ENCODE measurements at regions not wholly inside any gene's neighbourhood (a gene's known extent, or its start where the extent isn't known, plus 50 kb on each side); places are given as distances from the start of the nearest gene placed in this dataset.

DNA sequence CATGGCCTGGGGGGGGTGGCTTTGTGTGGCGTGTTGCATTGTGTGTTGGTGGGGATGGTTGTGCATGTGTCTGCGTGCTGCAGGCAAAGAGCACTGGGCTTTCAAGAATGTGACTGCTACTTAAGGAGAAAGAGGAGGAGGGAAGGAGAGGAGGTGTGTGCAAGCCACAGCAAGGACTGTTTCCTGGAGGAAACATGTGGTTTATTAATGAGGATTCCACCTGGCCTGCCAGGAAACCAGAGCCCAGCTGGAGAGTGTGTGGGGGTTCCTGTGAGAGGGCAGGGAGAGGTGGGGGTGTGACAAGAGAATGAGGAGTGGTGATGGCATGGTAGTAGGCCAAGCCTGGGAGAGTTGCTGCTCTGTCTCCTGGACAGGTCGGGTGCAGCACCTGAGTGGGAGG lies 258.1 kb upstream of the ROPN1 start:
- DNase-seq: no peak

DNA sequence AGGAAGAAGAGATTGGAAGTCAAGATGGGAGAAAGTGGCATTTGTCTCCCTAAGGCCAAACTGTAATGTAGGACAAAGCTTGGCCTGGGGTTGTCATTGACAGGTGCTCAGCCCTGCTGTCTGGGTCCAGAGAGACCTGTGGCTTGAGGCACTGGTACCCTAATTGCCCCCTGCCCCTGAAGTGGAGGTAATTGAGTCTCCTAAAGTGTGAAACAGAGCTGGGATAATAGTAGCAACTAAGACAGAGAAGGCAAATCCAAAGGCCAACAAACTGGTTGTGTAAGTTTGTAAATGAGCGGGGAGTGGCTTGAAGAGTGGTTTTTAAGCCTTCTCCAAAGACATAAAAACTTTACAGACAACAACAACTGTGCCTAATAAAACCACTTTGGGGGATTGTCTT lies 264.2 kb upstream of the ROPN1 start:
- DNase-seq: no peak

DNA sequence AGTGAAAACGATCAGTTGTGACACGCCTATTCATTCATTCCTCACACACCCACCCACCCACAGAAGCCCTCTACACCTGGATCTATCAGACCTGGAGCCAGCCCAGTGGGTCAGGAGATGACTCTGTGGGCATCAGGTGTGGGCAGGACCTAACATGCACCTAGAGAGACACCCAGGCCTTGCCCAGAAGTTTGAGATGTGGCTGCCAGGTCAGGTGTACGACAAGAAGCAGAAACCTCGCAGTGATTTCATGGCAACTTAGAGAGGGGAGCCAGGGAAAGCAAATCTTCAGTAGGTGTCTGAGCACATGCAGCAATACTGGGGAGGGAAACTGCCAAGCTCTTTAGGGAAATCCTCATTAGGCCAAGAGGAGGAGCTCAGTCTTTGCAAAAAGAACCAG lies 264.7 kb upstream of the ROPN1 start:
- DNase-seq: no peak

DNA sequence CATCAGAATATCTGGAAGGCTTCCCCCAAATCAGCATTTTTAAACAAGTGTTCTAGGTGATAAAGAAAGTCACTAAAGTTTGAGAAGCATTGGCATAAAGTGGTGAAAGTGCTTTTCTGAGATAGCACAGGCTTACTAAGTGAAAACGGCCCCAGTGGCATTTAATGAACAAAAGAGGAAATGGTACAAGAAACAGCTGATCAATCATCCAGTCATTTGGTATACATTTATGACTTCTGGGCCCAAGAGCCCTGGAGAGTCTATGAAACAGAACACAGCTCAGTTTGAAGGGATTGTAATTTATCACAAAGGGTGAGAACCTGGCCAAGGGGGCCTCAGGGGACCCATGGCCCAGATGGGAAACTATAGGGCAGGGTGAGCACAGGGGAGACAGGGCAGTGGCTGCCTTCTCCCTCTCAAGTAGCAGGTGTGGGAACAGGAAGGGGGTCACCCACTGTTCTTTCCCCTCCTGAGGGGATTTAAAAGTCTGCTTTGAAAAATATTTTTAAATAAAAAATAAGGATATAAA lies 265.5 kb upstream of the ROPN1 start:
- DNase-seq: no peak

DNA sequence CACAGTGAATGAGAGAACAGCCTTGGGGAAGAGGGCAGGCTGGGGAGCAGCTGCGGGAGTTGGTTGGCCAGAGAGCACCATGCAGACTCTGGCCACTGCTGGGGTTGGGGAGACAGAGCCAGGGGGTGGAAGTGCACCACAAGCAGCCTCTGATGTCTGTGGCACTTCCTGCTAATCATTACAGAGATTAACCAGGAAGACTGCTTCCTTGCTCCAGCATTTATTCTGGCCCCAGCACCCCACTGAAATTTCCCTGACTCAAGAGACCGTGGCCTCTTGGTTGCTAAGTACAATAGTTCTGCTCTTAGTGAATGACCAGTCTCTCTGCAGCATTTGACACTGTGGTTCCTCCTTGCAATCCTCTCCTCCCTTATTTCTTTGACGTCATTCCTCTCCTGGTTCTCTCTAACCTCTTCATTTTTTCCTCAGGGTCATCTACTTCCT lies 266.2 kb upstream of the ROPN1 start:
- no peak for DNase-seq

DNA sequence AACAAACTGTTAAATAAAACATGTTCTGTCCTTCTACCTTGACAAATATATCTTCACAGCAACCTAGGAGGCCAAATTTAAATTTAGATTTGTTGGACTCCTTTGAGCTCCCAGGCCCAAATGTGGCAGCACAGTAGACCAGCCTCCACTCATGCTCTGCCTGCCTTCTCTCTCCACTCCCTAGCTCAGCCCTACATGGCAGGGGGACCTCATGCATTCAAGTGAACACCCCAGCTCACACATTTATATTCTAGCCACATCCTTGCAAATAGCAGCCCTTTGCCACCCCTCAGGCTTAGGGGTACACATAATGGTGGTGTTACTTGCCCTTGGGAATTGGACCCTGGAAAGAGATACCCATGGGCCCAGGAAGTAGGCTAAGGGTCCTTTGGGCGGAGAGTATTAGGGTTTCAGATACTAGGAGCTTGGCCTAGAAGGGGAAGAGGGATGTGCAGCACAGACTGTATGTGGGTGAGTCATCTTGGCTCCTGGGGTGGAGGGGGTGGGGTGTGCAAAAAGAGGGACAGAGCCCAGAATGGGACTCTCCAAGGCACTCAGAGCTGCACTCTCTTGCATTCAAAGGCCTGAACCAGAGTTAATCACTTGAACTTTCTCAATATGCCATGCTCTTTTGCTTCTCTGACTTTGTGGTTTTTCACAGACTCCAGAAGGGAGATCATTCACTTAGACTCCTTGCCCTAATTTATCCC lies 268.4 kb upstream of the ROPN1 start:
- DNase-seq: no peak

DNA sequence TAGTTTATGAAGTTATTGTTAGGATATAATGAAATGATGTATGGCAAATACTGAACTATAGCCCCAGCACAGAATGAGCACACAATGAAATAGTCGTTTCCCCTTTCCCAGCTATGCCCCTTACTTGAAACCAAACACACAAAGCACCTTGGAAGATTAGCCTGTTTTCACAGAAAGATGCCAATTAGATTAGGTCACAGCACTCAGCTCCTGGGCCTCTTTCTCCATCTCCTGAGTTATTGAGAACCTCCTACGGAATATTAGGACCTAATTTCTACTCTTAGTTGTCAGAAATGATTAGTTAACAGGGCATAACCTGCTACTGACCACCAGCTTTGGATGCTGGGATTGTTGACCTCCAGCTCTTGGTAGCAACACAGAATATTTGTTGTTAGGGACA lies 269.4 kb upstream of the ROPN1 start:
- no peak for DNase-seq

DNA sequence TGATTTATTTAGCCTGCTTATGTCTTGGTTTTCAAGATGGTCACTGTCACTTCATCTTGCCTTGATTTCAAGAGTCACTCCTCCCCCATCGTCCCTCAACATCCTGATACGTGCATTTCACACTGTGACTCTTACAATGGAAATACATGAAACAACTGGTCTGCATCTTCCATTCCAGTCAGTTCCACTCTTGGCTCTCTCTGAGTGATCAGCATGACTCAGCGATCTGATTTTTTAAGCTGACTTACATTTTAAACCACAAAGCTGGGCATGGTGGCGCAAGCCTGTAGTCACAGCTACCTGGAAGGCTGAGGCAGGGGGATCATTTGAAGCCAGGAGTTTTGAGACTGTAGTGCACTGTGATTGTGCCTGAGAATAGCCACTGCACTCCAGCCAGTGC lies 271.2 kb upstream of the ROPN1 start:
- DNase-seq: no peak

DNA sequence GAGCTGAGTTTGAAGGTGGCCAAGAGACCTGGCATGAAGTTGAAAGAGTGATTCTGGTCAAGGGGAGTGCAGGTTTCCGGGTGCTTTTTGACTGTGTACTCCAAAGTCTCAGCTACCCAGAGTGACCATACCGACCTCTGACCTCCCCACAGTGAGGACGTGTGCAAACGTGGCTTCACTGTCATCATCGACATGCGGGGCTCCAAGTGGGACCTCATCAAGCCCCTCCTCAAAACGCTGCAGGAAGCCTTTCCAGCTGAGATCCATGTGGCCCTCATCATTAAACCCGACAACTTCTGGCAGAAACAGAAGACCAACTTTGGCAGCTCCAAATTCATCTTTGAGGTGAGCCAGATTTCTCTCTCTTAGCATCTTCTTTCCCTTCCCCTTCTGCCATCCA lies 272.4 kb upstream of the ROPN1 start:
- DNase-seq: no peak

DNA sequence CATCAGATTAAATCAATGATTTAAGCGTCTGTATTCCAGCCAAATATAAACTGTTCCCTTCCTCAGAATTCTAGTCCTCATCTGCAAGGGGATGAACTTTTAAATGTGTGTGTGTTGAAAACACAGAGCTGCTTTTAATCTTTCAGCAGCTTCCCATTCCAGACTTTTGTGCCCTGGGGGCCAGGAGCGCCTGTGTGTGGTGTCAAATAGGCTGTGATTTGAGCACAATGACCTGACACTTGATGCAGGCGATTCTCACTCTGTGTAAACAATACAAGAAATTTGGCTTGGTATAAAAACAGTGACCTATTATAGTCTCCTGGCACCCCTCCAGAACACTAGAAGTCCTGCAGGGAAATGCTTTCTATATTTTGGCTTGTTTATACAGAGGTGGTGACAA lies 274.6 kb upstream of the ROPN1 start:
- no peak for DNase-seq

DNA sequence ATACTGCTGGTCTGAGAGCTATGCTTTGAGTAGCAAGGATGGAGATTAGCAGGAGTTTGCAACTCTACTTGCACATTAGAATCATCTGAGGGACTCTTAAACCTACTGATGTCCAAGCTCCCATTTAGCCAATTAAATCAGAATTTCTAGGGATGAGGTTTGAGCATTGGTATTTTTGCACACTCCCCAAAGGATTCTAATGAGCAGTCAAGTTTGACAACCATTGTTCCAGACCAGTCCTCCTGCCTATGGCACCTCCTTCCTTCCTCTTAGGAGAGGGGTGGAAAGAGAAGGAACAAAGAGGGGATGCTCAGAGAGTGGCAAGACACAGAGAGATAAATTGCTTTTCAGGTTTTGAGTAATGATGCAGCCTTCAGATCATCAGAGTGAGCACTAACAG lies 275.5 kb upstream of the ROPN1 start:
- no peak for DNase-seq

DNA sequence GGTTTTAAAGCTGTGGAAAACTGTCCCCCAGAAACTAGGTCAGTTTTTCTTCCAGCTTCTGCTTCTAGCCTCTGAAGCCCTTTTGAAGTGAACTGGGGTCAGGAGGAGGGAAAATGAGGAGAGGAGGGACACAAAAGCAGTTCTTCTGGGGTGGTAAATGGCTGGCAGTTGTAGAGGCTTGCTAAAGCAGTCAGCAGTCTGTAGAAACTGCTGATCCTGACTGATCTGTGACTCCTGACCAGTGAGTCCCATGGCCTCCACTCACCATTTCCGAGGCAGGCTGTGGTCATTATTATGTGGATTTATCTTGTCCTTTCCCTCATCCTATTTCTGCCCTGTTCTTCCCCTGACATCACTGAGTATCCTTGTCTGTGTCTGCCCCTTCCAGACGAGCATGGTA lies 276.4 kb upstream of the ROPN1 start:
- no peak for DNase-seq

DNA sequence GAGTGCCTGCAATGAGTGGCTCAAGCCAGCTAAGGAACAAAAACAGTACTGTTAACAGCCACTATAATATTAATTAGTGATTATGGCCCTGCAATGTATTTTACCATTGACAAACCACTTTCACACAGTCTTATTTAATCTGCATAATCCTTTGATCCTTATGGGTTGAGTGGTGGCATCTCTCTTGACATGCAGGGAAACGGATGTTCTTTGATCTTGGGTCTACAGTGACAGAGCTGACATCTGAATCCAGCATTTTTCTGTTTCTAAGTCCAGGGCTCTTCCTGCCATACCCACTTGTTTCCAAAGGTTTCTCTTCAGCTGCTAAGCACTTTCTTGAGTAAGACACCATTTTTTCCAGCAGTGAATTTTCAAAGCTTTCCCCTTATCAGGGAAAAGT lies 277.7 kb upstream of the ROPN1 start:
- DNase-seq: no peak

DNA sequence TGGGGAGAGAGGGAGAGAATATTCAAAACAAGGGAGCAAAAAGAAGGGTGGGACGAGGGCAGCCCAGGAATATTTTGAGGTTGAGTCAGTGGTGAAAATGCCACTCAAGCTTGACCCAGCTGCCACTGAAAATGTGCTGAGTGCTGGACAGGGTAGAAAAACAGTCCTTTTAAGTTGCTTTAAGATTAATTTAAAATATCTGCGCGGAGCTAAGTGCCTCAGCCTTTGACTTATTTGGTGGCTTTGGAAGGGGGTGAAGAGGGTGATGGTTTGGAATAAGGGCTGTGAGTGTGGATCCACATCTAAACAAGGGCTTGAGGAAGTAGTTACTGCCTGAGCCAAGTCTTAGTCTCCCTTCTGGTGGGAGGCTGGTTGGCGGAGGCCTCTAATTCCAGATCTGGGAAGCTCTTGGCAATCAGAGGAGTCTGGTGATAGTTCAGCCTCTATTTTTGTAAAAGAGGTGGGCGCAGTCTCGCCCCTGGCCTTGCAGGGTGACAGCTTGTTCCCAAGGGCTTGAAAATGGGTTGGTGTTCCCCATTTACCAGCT lies 280.8 kb upstream of the ROPN1 start:
- DNase-seq: no peak

DNA sequence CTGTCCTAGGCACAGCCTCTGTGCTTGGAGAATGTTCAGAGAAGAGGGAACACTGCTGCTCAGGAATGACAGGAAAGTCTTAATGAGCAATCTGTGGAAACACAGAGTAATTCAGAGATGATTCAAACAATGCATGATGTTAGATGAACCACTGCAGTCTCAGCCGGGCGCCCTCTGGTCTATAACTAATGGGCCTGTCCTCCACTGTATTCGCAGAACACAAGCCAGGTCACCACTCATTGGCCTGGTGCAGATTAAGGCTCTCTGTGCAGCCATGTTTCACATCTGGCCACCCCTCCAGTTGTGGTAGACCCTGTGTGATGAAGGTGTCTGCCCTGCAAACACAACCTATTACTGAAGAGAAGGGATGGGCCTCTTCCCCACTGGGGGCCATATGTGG lies 281.7 kb upstream of the ROPN1 start:
- DNase-seq: no peak

DNA sequence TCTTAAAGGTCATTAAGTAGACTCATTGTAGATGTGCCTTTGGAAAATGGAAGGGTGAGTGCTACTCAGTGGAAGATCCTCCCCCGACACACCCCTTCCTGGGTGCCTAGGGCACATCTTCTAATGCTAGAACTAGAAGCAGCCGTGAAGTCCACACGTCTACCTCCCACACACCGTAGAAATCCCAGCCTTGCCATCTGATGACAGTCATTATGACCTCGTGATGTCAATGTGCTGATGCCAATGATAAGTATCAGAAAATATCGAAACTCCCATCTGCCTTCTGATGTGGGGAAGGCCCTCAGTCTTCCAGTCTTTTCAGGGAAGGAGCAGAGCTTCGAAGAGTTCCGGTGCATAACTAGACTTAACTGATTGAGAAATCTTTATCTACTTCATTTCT lies 282.1 kb upstream of the ROPN1 start:
- no peak for DNase-seq

DNA sequence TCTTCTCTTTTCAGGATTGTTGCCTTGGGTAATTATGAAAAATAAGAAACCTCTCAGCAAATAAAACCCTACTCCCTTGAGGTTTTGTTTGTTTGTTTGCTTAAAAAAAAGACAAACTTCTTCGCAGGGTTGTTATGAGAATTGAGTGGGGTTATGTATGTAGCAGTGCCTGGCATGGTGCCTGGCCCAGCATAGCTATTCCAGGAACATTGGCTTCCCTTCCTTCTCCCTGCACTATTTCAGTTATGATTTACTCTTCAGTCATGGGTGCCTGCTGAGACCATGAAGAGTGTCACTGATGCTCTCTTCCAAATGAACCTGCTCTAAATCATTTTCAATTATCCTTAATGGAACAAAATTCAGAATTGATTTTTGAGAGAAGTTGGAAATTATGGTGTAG lies 283.5 kb upstream of the ROPN1 start:
- no peak for DNase-seq

DNA sequence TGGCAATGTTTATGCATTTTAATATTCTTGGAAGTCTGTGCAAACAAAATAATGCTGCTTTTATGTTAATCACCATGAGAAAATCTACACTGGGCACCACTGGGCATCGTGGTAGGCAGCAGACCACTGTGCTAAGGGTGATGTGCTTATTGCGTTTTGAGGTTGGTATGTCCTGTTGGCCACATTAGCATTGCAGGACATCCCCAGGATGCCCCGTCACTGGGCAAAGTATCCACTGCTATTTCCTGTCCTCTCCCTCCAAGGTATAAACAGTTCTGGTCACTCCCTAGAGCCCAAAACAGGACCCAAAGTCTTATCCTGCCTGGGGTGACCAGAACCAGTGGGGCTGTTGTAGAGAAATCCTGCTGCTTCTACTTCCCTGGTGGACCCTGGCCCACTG lies 284.2 kb upstream of the ROPN1 start:
- no peak for DNase-seq

DNA sequence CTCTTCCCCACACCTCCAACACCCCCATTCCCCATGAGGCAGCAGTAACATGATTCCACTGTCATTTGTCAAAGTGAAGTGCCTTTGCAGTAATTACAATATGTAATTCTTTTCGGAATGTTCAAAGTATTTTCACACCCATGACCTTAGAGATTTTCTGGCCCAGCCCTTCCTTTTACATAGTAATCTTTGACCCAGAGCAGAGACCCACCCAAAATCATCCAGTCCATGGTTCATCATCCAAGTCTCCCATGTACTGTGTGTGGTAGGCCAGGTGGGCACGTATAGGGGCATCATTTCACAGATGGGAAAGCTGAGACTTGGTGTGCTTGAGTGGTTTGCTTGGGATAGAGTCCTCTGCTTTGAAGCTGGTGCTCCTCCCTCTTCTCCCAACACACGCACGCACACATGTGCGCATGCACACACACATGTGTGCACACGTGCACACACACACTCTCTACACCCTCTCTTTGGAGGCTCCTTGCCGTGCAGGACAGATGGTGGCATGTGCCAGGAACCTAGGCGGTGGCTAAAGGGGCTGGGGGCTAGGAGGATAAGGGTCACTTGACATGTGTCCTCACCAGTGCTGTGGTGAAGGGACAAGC lies 284.7 kb upstream of the ROPN1 start:
- DNase-seq: no peak

DNA sequence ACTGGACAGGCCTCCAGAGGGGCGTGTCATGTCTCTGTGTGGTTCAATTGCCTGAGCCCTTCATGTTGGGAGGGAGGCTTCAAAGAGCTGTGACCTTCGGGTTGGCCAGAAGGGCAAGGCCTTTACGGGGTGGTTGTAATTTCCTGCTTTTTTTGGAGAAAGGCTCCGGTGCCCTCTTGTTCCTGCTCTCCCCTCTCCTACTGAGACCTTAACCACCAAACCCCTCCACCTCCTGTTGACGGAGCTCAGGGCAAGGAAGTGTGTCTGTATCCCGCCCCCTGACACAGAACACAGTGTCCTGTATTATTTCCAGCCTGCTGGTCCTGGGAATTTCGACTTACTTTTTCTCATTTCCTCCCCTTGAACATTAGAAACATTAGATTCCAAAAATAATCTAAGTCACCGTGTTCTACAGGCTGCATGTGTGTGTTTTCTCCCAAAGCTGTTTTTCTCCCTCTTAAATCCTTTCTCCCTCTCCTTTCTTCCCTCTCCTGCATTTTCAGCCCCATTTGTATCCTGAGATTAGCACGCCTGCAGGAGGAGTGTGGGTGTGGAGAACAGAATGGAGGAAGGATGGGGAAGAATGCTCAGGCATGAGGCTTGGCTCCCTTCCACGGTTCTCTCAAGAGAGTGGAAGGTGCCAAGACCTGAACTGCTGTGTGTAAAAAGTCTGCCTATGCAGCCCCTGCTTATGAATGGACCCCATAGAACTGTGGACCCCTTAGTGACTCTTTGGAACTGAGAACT lies 285.4 kb upstream of the ROPN1 start:
- DNase-seq: no peak

DNA sequence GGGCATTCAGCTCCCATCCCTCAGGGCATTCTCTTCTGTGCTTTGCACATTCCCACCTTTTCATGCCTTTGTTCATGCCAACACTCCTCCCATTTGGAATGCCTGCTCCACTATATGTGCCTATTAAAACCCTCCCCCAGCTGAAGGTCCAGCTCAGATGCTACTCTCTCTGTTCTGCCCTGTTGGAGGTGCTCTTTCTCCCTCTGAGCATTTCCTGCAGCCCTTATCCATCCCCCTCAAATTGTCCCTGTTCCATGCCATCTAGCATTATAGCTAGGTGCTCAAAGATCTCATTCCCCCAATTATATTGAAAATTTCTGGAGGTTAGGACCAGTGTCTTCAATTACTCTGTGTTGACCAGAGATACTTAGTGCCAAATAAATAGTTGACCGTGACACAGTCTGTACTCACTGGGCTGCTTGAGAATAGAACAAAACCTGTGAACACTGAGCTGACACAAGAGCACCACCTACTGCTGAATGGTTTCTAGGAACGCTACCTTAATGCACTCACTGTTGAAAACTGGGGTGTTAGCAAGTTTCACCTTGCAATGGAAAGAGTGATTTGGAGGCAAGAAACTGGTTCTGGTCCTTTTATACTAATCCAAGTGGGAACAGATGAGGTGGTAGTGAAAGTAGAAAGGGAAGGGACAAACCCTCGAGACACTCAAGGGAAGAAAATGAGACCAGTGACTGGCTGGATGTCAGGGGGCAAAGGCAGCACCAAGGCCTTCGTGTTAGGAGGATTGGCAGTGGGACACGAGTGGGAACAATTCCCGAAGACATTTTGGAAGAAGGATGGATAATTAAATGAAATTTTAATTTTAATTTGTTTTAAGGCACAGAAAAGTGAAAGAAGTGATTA lies 289.8 kb upstream of the ROPN1 start:
- DNase-seq: no peak

DNA sequence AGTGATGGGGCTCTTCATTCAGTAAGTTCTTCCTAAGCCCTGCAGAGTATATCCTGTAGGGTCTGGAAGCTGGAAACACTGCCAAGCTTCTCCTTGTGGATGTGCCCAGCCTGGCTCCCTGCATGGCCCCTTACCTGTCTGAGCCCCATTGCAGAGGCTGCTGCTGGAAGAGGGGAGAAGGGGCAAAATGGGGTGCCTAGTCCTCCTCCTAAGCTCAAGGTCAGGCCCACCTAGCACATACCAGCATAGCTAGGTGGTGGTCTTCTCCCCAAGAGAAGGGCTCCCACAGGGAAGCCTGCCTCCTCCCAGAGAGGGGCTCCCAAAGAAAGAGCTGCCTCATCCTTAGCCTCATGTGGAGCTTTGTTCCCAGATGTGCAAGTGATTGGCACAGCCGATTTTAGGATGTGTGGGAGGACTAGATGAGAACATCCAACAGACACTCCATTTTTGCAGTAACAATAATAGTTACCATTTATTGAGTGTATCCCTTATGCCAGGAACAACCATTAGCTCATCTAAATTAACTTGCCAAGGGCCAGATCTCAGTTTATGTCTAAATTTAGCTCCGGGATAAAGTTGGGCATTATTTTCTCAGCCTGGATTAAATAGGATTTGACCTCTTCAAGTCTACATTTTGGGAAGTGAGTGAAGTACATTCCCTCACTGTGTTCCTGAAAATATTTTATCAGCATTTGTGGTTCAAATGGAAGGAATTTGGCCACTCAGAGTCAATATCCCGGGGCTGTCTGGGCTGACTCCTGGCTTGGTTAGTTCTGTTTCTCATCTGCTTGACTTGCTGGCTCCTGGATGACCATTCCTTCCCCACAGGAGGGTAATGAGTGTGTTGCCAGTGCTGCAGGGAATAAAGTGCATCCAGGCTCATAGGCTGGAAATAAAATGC lies 291.1 kb upstream of the ROPN1 start:
- no peak for DNase-seq

Measured in activated CD4-positive, CD25-positive, alpha-beta regulatory T cell treated with anti-CD3 and anti-CD28 coated beads, Interleukin-2, amount 50 U/mL, for 72 hours (primary cell).